Erythroblast (primary cell): ENCODE measurements at regions not wholly inside any gene's neighbourhood (a gene's known extent, or its start where the extent isn't known, plus 50 kb on each side); places are given as distances from the start of the nearest gene placed in this dataset.

ENCODE experiments used
- GATA1 ChIP-seq: IDR thresholded peaks from 2 replicates; pipeline ENCODE4 v1.6.1; 2011; ENCODE audit warnings: low read depth, mild to moderate bottlenecking, control low read depth, low read length, moderate library complexity
- POLR2A ChIP-seq: IDR thresholded peaks from 2 replicates; pipeline ENCODE4 v1.6.1; 2011; ENCODE audit warnings: mild to moderate bottlenecking, low read length

- TF ChIP-seq POLR2A (no peak), GATA1 (no peak)
Observed at GRCh38 chr20:4084096-4084495, 64.5 kb upstream of the SMOX start.
